ENCODE measurements at regions not wholly inside any gene's neighbourhood (a gene's known extent, or its start where the extent isn't known, plus 50 kb on each side); places are given as distances from the start of the nearest gene placed in this dataset.

- H3K4me3 ChIP-seq (ENCODE audit: low read depth, low read length), result no peak overlapping the region
- DNase-seq (ENCODE audit: low read depth), result no peak
- TF ChIP-seq, protein P1, sequence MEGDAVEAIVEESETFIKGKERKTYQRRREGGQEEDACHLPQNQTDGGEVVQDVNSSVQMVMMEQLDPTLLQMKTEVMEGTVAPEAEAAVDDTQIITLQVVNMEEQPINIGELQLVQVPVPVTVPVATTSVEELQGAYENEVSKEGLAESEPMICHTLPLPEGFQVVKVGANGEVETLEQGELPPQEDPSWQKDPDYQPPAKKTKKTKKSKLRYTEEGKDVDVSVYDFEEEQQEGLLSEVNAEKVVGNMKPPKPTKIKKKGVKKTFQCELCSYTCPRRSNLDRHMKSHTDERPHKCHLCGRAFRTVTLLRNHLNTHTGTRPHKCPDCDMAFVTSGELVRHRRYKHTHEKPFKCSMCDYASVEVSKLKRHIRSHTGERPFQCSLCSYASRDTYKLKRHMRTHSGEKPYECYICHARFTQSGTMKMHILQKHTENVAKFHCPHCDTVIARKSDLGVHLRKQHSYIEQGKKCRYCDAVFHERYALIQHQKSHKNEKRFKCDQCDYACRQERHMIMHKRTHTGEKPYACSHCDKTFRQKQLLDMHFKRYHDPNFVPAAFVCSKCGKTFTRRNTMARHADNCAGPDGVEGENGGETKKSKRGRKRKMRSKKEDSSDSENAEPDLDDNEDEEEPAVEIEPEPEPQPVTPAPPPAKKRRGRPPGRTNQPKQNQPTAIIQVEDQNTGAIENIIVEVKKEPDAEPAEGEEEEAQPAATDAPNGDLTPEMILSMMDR (conservative IDR thresholded peaks at IDR 0.05; ENCODE audit: low read depth, low read length), result no peak
These were observed 136.1 kb upstream of the CCDC150 start for GRCh38 chr2:196503398-196503797.

GRCh38 chr2:196504788-196505187, 134.7 kb upstream of the CCDC150 start:
- DNase-seq (ENCODE audit: low read depth), result no peak
- TF ChIP-seq, protein P1 (conservative IDR thresholded peaks at IDR 0.05; ENCODE audit: low read depth, low read length), result no peak
- no peak overlapping the region for H3K4me3 ChIP-seq (ENCODE audit: low read depth, low read length)

GRCh38 chr2:196510246-196510645, 129.3 kb upstream of the CCDC150 start:
- H3K4me3 ChIP-seq (ENCODE audit: low read depth, low read length), result no peak overlapping the region
- DNase-seq (ENCODE audit: low read depth), result no peak
- TF ChIP-seq, protein P1 (conservative IDR thresholded peaks at IDR 0.05; ENCODE audit: low read depth, low read length), result no peak

DNA sequence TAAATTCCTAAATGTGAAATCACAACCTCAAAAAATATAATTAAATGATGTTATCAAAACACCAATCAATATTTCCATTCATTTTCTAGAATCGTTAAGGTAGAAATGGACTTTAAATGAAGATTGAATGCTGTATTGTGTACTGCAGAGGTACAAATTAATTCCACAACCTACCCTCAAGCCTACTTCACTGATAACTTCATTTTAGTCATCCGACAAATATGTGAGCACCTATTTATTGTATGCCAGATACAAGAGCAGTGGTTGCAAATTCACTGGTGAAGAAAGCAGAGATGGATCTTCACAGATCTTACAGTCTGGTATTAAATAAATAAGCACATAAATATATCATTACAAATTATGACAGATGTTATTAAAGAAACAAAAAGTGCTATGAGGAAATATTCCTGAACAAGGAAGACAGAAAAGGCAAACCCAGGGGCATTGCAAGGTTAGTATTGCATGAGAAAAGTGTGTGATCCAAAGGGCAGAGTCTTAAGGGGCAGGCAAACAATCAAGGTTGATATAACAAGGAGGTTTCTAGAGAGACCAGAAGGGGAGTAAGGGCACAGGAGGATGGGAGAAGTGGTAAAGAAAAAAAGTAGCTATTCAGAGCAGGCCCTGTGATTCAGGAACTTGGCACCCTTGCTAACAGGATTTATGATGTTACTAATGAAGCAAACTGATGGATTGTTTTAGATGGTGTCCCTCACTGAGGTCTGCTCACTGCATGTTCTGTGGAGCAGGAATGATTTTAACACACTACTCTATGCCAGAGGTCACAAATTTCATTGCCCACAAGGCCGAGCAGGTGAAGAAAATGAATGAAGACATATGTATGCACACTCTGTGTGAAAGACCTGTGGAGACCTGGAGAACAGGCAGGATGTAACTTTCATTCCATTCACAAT, 128.0 kb upstream of the CCDC150 start:
- no peak overlapping the region for H3K4me3 ChIP-seq (ENCODE audit: low read depth, low read length)
- TF ChIP-seq, protein P1 (conservative IDR thresholded peaks at IDR 0.05; ENCODE audit: low read depth, low read length), result no peak
- no peak for DNase-seq (ENCODE audit: low read depth)

- DNase-seq (ENCODE audit: low read depth), result no peak
- no peak overlapping the region for H3K4me3 ChIP-seq (ENCODE audit: low read depth, low read length)
- TF ChIP-seq, protein P1 (conservative IDR thresholded peaks at IDR 0.05; ENCODE audit: low read depth, low read length), result no peak
These were observed 125.6 kb upstream of the CCDC150 start for GRCh38 chr2:196513796-196514526.

GRCh38 chr2:196514641-196515040, 124.9 kb upstream of the CCDC150 start:
- H3K4me3 ChIP-seq (ENCODE audit: low read depth, low read length), result no peak overlapping the region
- TF ChIP-seq, protein P1 (conservative IDR thresholded peaks at IDR 0.05; ENCODE audit: low read depth, low read length), result no peak

More at GRCh38 chr2:196514641-196515040, 124.9 kb upstream of the CCDC150 start:
- no peak for DNase-seq (ENCODE audit: low read depth)

All from epithelial cell of proximal tubule (primary cell).